Activated CD8-positive, alpha-beta T cell treated with anti-CD3 and anti-CD28 coated beads for 36 hours (primary cell): ENCODE measurements at regions not wholly inside any gene's neighbourhood (a gene's known extent, or its start where the extent isn't known, plus 50 kb on each side); places are given as distances from the start of the nearest gene placed in this dataset.

Source experiments
- ATAC-seq: fragments of 200-7000 bp; cut with Tn5 transposase; one replicate; pipeline ENCODE4 v1.10.0; 2021; ENCODE audit warnings: mild to moderate bottlenecking, moderate library complexity
- CTCF ChIA-PET: fragments of 350-600 bp; sonication (Branson Sonifier 250); formaldehyde crosslinking; loops from one replicate; lab custom pipeline; 2021; ENCODE audit warnings: antibody characterized with exemption; lab: Charles Lee
- POLR2A ChIA-PET: fragments of 350-600 bp; sonication (Branson Sonifier 250); formaldehyde crosslinking; loops from one replicate; lab custom pipeline; 2021; ENCODE audit warnings: antibody characterized with exemption; lab: Charles Lee
- DNase-seq: peaks from one replicate; pipeline ENCODE4 v3.0.0-alpha.2; 2020
- H3K27ac Mint-ChIP-seq: one replicate; pipeline ENCODE4 v1.8.0; 2021; ENCODE audit warnings: mild to moderate bottlenecking, mixed read lengths
- H3K27me3 Mint-ChIP-seq: one replicate; pipeline ENCODE4 v1.8.0; 2021; ENCODE audit warnings: mixed read lengths
- H3K36me3 Mint-ChIP-seq: one replicate; pipeline ENCODE4 v1.8.0; 2021; ENCODE audit warnings: low read depth, mixed read lengths
- H3K4me1 Mint-ChIP-seq: one replicate; pipeline ENCODE4 v1.8.0; 2021; ENCODE audit warnings: low read depth, mixed read lengths
- H3K4me3 Mint-ChIP-seq: one replicate; pipeline ENCODE4 v1.8.0; 2021; ENCODE audit warnings: mild to moderate bottlenecking, moderate library complexity, mixed read lengths
- H3K9me3 Mint-ChIP-seq: one replicate; pipeline ENCODE4 v1.8.0; 2021; ENCODE audit warnings: mixed read lengths
- intact Hi-C: fragments of 100-400 bp; cut with micrococcal nuclease; formaldehyde crosslinking; loops from one replicate; pipeline ENCODE4 v1.10.0; 2022
- TF ChIP-seq, protein P1 (sequence below): fragments of 200-600 bp; IDR thresholded peaks from one replicate; pipeline ENCODE4 v1.8.0; 2022; ENCODE audit warnings: antibody characterized with exemption, mild to moderate bottlenecking

DNA sequence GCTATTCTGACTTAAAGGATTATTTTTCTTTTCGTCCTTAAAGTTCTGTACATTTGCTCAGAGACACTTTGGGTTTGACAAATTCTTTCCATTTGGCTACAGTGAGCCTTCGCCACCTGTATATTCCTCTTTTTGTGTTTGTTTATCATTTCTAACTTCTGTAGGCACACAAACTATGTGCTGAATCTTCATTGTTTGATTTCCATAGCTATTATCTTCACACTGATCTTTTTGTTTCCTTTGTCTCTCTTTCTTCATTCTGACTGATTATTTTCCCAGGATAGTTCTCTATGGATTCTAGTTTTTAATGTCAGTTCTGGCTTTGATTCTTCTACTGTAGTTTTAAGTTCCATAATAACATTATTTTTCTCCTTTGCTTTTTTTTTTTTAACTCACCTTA lies 350.2 kb downstream of the ZNF521 start:
- POLR2A ChIA-PET = no interaction called here
- TF ChIP-seq, protein P1, sequence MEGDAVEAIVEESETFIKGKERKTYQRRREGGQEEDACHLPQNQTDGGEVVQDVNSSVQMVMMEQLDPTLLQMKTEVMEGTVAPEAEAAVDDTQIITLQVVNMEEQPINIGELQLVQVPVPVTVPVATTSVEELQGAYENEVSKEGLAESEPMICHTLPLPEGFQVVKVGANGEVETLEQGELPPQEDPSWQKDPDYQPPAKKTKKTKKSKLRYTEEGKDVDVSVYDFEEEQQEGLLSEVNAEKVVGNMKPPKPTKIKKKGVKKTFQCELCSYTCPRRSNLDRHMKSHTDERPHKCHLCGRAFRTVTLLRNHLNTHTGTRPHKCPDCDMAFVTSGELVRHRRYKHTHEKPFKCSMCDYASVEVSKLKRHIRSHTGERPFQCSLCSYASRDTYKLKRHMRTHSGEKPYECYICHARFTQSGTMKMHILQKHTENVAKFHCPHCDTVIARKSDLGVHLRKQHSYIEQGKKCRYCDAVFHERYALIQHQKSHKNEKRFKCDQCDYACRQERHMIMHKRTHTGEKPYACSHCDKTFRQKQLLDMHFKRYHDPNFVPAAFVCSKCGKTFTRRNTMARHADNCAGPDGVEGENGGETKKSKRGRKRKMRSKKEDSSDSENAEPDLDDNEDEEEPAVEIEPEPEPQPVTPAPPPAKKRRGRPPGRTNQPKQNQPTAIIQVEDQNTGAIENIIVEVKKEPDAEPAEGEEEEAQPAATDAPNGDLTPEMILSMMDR = no peak
- Mint-ChIP-seq H3K9me3 (peaks cover 9% of the 10 kb centered on the region), H3K36me3 (no peaks in the 10 kb centered on the region), H3K4me3 (no peak overlapping the region), H3K4me1 (no peaks in the 10 kb centered on the region), H3K27me3 (no peaks in the 10 kb centered on the region), H3K27ac (no peak overlapping the region)
- DNase-seq = no peak
- ATAC-seq = no peak
- CTCF ChIA-PET = no interaction called here
- intact Hi-C loops = no loop called here

DNA sequence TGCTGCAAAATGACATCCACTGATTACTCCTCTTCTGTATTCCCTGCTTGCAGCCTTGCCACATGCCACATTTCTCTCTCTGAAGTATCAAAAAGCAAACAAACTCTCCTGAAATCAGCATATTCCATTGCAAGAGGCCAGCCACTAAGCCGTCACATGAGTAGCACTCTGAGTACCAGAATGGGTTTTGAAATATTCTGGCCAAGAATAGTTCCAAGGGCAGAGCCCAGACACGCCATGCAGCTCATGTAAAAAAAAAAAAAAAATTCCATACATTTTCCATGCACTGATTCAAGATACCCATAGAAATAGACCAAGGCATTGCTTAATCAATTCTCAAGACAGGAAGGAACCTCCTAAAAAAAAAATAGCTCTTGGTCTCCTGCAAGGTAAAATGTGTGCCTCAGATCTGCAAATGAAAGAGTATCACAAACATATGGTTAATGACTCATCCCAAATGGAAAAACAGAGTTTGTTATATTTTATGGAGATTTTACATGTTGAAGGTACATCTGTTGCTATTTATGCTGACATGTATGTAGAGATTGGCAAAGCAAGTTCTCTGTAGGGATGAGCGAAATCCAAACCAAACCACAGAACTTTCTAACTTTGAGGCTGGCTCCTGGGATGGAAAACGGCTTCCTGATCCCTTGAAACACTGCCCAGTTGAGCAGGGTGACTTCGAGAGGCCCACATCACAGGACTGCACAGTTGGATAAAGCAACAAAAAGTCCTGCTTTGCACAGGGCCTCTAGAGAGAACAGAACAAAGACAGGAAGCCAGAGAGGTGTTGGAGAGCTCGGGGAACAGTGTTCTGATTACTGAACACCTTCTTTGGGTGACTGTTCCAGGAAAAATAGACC lies 346.2 kb downstream of the ZNF521 start:
- no peak overlapping the region for H3K27ac Mint-ChIP-seq
- DNase-seq (no peak), ATAC-seq (no peak)
- ChIA-PET POLR2A (no interaction called here), CTCF (no interaction called here)
- H3K36me3 Mint-ChIP-seq = no peaks in the 10 kb centered on the region
- no peaks in the 10 kb centered on the region for H3K4me1 Mint-ChIP-seq
- TF ChIP-seq, protein P1 = no peak
- H3K9me3 Mint-ChIP-seq = no peaks in the 10 kb centered on the region
- intact Hi-C loops = no loop called here
- H3K4me3 Mint-ChIP-seq = no peak overlapping the region
- no peaks in the 10 kb centered on the region for H3K27me3 Mint-ChIP-seq

- TF ChIP-seq, protein P1 = no peak
These were observed 341.2 kb downstream of the ZNF521 start for GRCh38 chr18:25010623-25011374.

More at GRCh38 chr18:25010623-25011374, 341.2 kb downstream of the ZNF521 start:
- ATAC-seq (no peak), DNase-seq (no peak)
- H3K4me1 Mint-ChIP-seq = no peaks in the 10 kb centered on the region
- H3K4me3 Mint-ChIP-seq = no peak overlapping the region
- no peak overlapping the region for H3K27ac Mint-ChIP-seq
- no peaks in the 10 kb centered on the region for H3K36me3 Mint-ChIP-seq
- intact Hi-C loops = no loop called here
- POLR2A ChIA-PET = no interaction called here
- CTCF ChIA-PET = no interaction called here
- H3K27me3 Mint-ChIP-seq = peaks cover 2% of the 10 kb centered on the region
- no peaks in the 10 kb centered on the region for H3K9me3 Mint-ChIP-seq
